ENCODE measurements at regions not wholly inside any gene's neighbourhood (a gene's known extent, or its start where the extent isn't known, plus 50 kb on each side); places are given as distances from the start of the nearest gene placed in this dataset.

DNA sequence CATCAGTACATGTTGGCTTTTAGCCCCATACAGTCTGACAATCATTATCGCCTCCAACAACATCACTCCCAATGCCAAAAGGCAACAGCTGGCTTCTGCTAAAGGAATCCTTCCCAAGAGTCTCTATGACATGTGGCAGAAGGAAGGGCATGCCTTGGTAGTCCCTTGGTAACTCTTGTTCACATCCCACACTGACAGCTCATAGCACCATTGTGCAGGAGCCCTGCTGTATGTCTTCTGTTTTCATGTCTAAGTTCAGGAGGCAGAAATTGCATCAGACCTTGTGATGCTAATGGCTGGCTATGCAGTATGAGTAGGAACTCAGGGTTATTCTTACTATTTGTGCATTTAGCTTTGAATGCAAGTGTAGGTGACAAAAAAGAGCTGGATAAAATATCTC is 392.1 kb downstream of the PTH2R start:
- Mint-ChIP-seq H3K9me3 (peaks cover 3 to 8% of the 10 kb centered on the region in 2 experiments), H3K4me1 (peaks cover 7 to 11% of the 10 kb centered on the region in 2 experiments), H3K27me3 (ENCODE audit: low read depth) (peaks cover 1% of the 10 kb centered on the region; the same call in 1 of the 2 replicates), H3K4me3 (no peak overlapping the region), H3K36me3 (ENCODE audit: insufficient read depth in 1 of 3, low read depth in 3 of 3) (peaks cover 0 to 14% (median 3%) of the 10 kb centered on the region in 3 experiments; a peak in 5 of 7 replicates), H3K27ac (no peak overlapping the region)
- Histone ChIP-seq H4K20me1 (ENCODE audit: control insufficient read depth, insufficient read depth, insufficient read length) (no peaks in the 10 kb centered on the region), H3K56ac (ENCODE audit: insufficient read length, low read depth, low read length) (no peak overlapping the region), H3K23me2 (ENCODE audit: insufficient read length, low read depth, low read length, poor library complexity, severe bottlenecking) (no peaks in the 10 kb centered on the region), H3K4ac (ENCODE audit: low read depth, low read length) (no peak overlapping the region), H3K27me3 (ENCODE audit: insufficient read depth, low read length) (no peaks in the 10 kb centered on the region), H4K8ac (replicated peaks; ENCODE audit: insufficient read length, low read depth, low read length) (no peak overlapping the region), H3T11ph (ENCODE audit: low read length) (no peak overlapping the region), H2AK5ac (ENCODE audit: insufficient read length, low read length) (no peak overlapping the region), H4K5ac (ENCODE audit: insufficient read length, low read depth, low read length) (no peak overlapping the region), H3K27ac (ENCODE audit: insufficient read length, low read depth, low read length) (no peak overlapping the region), H3K18ac (ENCODE audit: insufficient read length, low read depth, low read length) (no peak overlapping the region), H3K23ac (ENCODE audit: insufficient read length, low read depth, low read length) (no peak overlapping the region), H2BK20ac (ENCODE audit: low read depth, low read length, poor library complexity, severe bottlenecking) (peak overlapping the region; percentile 75), H2BK12ac (ENCODE audit: insufficient read length, low read depth, low read length) (no peak overlapping the region), H3K9me3 (ENCODE audit: control insufficient read depth, low read depth, low read length) (no peaks in the 10 kb centered on the region), H4K91ac (ENCODE audit: insufficient read length, low read depth, low read length) (no peak overlapping the region), H3K14ac (ENCODE audit: insufficient read depth, low read length) (no peak overlapping the region), H2BK120ac (ENCODE audit: low read depth, low read length, poor library complexity, severe bottlenecking) (no peak overlapping the region), H2BK5ac (ENCODE audit: insufficient read length, low read length) (no peak overlapping the region), H3K9ac (ENCODE audit: extremely low read depth, insufficient read length, low read length) (no peak overlapping the region), H2AFZ (ENCODE audit: low read length) (no peak overlapping the region), H3K79me2 (ENCODE audit: insufficient read depth, low read length) (no peaks in the 10 kb centered on the region), H2BK15ac (ENCODE audit: low read depth, low read length) (no peak overlapping the region), H3K4me1 (ENCODE audit: insufficient read depth, low read length) (peaks cover 3% of the 10 kb centered on the region; the same call in 1 of the 2 replicates), H3K4me2 (ENCODE audit: insufficient read depth, insufficient read length, low read length) (no peak overlapping the region), H3K79me1 (ENCODE audit: insufficient read depth, low read depth, low read length, poor library complexity, severe bottlenecking) (no peaks in the 10 kb centered on the region)
- TF ChIP-seq, protein P1, sequence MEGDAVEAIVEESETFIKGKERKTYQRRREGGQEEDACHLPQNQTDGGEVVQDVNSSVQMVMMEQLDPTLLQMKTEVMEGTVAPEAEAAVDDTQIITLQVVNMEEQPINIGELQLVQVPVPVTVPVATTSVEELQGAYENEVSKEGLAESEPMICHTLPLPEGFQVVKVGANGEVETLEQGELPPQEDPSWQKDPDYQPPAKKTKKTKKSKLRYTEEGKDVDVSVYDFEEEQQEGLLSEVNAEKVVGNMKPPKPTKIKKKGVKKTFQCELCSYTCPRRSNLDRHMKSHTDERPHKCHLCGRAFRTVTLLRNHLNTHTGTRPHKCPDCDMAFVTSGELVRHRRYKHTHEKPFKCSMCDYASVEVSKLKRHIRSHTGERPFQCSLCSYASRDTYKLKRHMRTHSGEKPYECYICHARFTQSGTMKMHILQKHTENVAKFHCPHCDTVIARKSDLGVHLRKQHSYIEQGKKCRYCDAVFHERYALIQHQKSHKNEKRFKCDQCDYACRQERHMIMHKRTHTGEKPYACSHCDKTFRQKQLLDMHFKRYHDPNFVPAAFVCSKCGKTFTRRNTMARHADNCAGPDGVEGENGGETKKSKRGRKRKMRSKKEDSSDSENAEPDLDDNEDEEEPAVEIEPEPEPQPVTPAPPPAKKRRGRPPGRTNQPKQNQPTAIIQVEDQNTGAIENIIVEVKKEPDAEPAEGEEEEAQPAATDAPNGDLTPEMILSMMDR (conservative IDR thresholded peaks at IDR 0.05) = no peak
- no peak for DNase-seq
- WGBS (ENCODE audit: extremely low coverage, insufficient read length, low lambda C conversion rate) = no CpG with 5 or more reads among the region's 1 CpG

Measured in H9 (cell line).